Thoracic aorta (tissue), 2 donors: ENCODE measurements at regions not wholly inside any gene's neighbourhood (a gene's known extent, or its start where the extent isn't known, plus 50 kb on each side); places are given as distances from the start of the nearest gene placed in this dataset.

Experiments used
- ATAC-seq: fragments of 150-250 bp; one replicate; pipeline ENCODE4 v1.8.0; 2017; ENCODE audit warnings: low read depth; ENCODE audit not compliant: insufficient number of reproducible peaks, low FRiP score
- DNase-seq: peaks from one replicate; pipeline ENCODE4 v3.0.0-alpha.2; 2020; ENCODE audit warnings: low spot score
- H3K27ac ChIP-seq, 2 donors: fragments of 200-600 bp; sonication (generic); 1 replicate in 1 of 2; 2 replicates in 1 of 2; pipeline ENCODE4 v1.5.1; 2016; ENCODE audit warnings: mild to moderate bottlenecking in 2 of 2, moderate library complexity in 2 of 2
- H3K27me3 ChIP-seq: fragments of 200-600 bp; sonication (generic); replicated peaks from 2 replicates; pipeline ENCODE4 v1.6.0; 2016; ENCODE audit warnings: mild to moderate bottlenecking; ENCODE audit not compliant: insufficient read depth
- H3K36me3 ChIP-seq: fragments of 200-600 bp; sonication (generic); one replicate; pipeline ENCODE4 v1.5.1; 2016
- H3K4me1 ChIP-seq, 2 donors: fragments of 200-600 bp; sonication (generic); 1 replicate in 1 of 2; 2 replicates in 1 of 2; pipeline versions ENCODE4 v1.5.1 to v1.6.0; 2016; ENCODE audit warnings: low read depth in 2 of 2, mild to moderate bottlenecking in 1 of 2; ENCODE audit not compliant: control insufficient read depth in 1 of 2
- H3K4me3 ChIP-seq: fragments of 200-600 bp; sonication (generic); 2 replicates; pipeline ENCODE4 v1.5.1; 2016; ENCODE audit warnings: mild to moderate bottlenecking
- H3K9me3 ChIP-seq: fragments of 200-600 bp; sonication (generic); 2 replicates; pipeline ENCODE4 v1.5.1; 2016
- TF ChIP-seq, protein P1 (sequence below): fragments of 200-600 bp; sonication (generic); IDR thresholded peaks from one replicate; pipeline ENCODE4 v1.5.1; 2019; ENCODE audit warnings: antibody characterized with exemption

DNA sequence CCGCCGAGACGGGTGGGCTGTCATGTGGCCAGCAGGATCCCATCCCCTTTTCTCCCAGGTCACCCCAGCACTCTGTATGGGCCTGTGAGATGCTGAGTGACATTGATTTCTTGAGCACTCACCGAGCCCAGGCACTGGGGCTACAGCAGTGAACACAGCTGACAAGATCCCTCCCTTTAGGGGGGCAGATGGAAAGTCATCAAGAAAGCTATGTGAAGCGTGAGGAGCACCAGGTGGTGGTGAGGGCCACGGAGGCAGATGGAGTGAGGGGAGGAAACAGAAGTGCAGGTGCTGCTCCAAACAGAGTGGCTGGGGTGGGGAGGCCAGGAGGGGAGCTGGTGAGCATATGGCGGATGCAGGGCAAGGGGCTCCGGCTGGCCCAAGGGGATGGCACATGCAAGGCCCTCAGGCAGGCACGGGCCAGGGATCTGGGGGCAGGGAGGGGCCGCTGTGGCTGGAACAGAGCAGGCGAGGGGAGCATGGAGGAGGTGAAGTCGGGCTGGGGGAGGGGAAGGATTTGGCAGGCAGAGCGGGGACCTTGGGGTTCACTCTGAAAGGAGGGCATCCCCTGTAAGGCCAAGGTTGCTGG, 184.0 kb downstream of the BMP7 start:
- Histone ChIP-seq H3K27me3 (no peaks in the 10 kb centered on the region), H3K4me1 (no peaks in the 10 kb centered on the region), H3K9me3 (peaks cover 21% of the 10 kb centered on the region), H3K4me3 (no peak overlapping the region), H3K27ac (no peak overlapping the region), H3K36me3 (no peaks in the 10 kb centered on the region)
- no peak for DNase-seq
- no peak for ATAC-seq
- TF ChIP-seq, protein P1, sequence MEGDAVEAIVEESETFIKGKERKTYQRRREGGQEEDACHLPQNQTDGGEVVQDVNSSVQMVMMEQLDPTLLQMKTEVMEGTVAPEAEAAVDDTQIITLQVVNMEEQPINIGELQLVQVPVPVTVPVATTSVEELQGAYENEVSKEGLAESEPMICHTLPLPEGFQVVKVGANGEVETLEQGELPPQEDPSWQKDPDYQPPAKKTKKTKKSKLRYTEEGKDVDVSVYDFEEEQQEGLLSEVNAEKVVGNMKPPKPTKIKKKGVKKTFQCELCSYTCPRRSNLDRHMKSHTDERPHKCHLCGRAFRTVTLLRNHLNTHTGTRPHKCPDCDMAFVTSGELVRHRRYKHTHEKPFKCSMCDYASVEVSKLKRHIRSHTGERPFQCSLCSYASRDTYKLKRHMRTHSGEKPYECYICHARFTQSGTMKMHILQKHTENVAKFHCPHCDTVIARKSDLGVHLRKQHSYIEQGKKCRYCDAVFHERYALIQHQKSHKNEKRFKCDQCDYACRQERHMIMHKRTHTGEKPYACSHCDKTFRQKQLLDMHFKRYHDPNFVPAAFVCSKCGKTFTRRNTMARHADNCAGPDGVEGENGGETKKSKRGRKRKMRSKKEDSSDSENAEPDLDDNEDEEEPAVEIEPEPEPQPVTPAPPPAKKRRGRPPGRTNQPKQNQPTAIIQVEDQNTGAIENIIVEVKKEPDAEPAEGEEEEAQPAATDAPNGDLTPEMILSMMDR = no peak

DNA sequence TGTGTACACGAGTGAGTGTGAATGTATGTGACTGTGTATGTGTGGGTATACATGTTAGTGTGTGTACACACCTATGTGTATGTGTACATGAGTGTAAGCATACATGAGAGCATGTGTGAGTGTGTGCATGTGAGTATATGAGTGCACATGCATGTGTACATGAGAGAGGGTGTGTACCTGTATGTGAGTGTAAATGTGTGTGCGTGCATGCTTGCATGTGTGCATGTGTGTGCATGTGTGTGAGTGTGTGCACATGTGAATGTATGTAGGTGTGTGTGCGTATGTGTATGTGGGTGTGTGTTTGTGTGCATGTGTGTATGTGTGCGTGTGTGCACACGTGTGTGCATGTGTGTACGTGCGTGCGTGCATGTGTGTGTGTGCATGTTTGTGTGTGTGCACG, 183.4 kb downstream of the BMP7 start:
- Histone ChIP-seq H3K36me3 (no peaks in the 10 kb centered on the region), H3K9me3 (peaks cover 21% of the 10 kb centered on the region), H3K4me3 (no peak overlapping the region), H3K27me3 (no peaks in the 10 kb centered on the region), H3K4me1 (no peaks in the 10 kb centered on the region), H3K27ac (no peak overlapping the region)
- TF ChIP-seq, protein P1 = no peak
- ATAC-seq (no peak), DNase-seq (no peak)

GRCh38 chr20:57086066-57086465, 180.4 kb downstream of the BMP7 start:
- H3K36me3 ChIP-seq = no peaks in the 10 kb centered on the region
- ATAC-seq (no peak), DNase-seq (no peak)
- H3K27me3 ChIP-seq = no peaks in the 10 kb centered on the region
- TF ChIP-seq, protein P1 = no peak
- no peak overlapping the region for H3K27ac ChIP-seq
- H3K4me1 ChIP-seq = no peaks in the 10 kb centered on the region
- H3K9me3 ChIP-seq = no peaks in the 10 kb centered on the region
- H3K4me3 ChIP-seq = no peak overlapping the region

DNA sequence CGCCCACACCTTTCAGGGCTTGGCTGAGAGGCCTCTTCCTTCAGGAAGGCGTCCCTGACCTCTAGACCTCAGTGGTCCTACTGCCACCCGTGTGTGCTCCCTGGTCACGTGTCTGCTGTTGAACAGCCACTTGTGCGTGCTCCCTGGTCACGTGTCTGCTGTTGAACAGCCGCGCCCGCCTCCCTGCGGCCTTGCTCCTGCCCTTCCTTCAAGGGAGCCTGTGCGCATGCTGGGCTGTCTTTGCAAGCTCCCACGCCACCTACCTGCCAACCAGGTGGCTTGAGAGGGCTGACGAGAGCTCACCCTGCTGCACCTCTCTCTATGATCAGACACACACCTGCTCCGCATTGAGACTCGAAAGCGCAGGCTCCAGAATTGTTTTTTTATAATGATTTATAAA, 179.3 kb downstream of the BMP7 start:
- H3K9me3 ChIP-seq = no peaks in the 10 kb centered on the region
- H3K4me1 ChIP-seq = no peaks in the 10 kb centered on the region
- H3K27me3 ChIP-seq = no peaks in the 10 kb centered on the region
- DNase-seq = no peak
- H3K27ac ChIP-seq = no peak overlapping the region
- no peaks in the 10 kb centered on the region for H3K36me3 ChIP-seq
- no peak overlapping the region for H3K4me3 ChIP-seq
- TF ChIP-seq, protein P1 = no peak
- ATAC-seq = no peak

GRCh38 chr20:57087705-57088104, 178.7 kb downstream of the BMP7 start:
- H3K27me3 ChIP-seq = no peaks in the 10 kb centered on the region
- H3K9me3 ChIP-seq = no peaks in the 10 kb centered on the region
- H3K36me3 ChIP-seq = no peaks in the 10 kb centered on the region
- TF ChIP-seq, protein P1 = no peak
- DNase-seq = no peak
- no peak overlapping the region for H3K27ac ChIP-seq
- H3K4me1 ChIP-seq = no peaks in the 10 kb centered on the region
- H3K4me3 ChIP-seq = no peak overlapping the region
- ATAC-seq = no peak
